ENCODE measurements at regions not wholly inside any gene's neighbourhood (a gene's known extent, or its start where the extent isn't known, plus 50 kb on each side); places are given as distances from the start of the nearest gene placed in this dataset.

GRCh38 chr4:3709061-3709845 lies 56.9 kb upstream of the ADRA2C start:
- Mint-ChIP-seq H3K9me3 (no peaks in the 10 kb centered on the region), H3K27me3 (ENCODE audit: low read depth) (peaks cover 9% of the 10 kb centered on the region)
- intact Hi-C loops (cut with micrococcal nuclease): no loop called here

DNA sequence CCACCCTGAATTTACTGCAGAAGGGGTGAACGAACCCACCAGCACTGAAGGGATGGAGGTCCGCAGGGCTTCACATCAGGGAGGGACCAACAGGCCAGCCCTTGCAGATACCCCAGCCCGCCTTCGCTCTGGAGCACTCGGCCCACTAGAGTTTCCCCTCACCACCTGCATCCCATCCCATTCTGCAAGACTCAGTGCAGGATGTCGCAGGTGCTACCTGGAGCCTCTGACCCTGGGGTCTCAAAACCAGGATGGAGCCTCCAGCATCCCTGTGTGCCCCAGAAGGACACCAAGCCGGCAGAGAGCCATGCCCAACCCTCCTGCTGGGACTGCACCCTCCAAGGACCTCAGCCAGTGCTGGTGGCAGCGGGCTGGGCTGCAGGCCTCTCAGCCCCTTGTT lies 57.6 kb upstream of the ADRA2C start:
- no peak for DNase-seq
- Mint-ChIP-seq H3K27ac (no peak overlapping the region), H3K4me3 (no peak overlapping the region)

More at GRCh38 chr4:3709061-3709845, 56.9 kb upstream of the ADRA2C start:
- CTCF ChIA-PET: no interaction called here
- H3K4me1 Mint-ChIP-seq (ENCODE audit: low read depth): no peaks in the 10 kb centered on the region
- H3K27ac Mint-ChIP-seq: no peak overlapping the region
- DNase-seq: no peak
- H3K36me3 Mint-ChIP-seq (ENCODE audit: low read depth): no peaks in the 10 kb centered on the region
- H3K4me3 Mint-ChIP-seq: no peak overlapping the region

DNA sequence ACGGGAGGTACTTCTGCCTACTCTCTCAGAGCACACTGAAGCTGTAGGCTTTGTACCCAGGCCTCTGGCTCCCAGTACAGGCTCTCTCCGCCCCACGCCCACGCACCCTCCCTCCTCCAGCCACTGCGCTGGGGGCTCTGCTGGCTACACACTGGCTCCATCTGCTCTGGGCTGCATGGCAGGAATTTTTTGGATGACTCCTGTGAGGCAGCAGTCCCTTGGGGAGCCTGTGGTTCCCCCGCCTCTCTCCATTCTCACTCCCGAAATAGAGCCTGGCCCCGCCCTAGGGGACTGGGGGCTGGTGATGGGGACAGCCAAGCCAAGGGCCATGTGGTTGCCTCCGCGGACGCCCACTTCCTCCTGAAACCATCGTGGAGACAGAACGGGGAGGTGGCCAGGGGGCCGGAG lies 58.1 kb upstream of the ADRA2C start:
- no peak for DNase-seq
- CTCF ChIA-PET: no interaction called here
- H3K9me3 Mint-ChIP-seq: no peaks in the 10 kb centered on the region
- H3K36me3 Mint-ChIP-seq (ENCODE audit: low read depth): no peaks in the 10 kb centered on the region
- H3K27ac Mint-ChIP-seq: no peak overlapping the region
- no peak overlapping the region for H3K4me3 Mint-ChIP-seq
- H3K4me1 Mint-ChIP-seq (ENCODE audit: low read depth): no peaks in the 10 kb centered on the region
- intact Hi-C loops (cut with micrococcal nuclease): no loop called here
- H3K27me3 Mint-ChIP-seq (ENCODE audit: low read depth): peaks cover 10% of the 10 kb centered on the region

More for the DNA sequence above, 57.6 kb upstream of the ADRA2C start:
- peaks cover 10% of the 10 kb centered on the region for H3K27me3 Mint-ChIP-seq (ENCODE audit: low read depth)
- H3K36me3 Mint-ChIP-seq (ENCODE audit: low read depth): no peaks in the 10 kb centered on the region
- intact Hi-C loops (cut with micrococcal nuclease): no loop called here
- CTCF ChIA-PET: no interaction called here
- no peaks in the 10 kb centered on the region for H3K4me1 Mint-ChIP-seq (ENCODE audit: low read depth)
- H3K9me3 Mint-ChIP-seq: no peaks in the 10 kb centered on the region

DNA sequence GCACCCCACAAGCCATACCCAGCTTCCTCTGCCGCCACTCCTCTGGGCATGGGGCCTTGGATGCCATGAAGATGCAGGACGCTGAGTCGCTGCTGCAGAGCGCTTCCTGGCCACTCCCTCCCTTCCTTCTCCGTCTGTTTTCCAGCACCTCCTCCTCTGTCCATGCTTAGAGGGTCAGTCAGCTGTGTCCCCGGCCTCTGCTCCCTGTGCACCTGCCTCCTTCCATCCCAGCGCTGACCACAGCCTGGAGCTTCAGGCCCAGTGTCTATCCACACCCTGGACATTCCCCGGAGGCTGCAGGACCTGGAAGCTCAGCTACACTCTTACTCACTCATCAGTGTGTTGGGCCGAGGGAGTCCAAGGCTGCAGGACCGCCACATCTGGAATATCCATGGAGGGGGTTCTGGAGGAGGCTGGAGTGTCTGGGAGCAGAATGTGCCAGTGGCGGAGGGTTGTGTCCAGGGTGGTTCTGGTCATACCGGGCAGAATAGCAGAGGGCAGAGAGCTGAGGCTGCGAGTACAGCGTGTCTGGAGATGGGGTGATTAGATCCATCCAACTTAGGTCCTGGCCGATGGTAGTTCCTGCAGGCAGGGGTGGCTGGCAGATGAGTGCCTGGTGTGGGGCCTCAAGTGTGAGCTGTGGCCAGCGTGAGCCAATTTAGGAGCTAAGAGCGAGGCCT lies 58.6 kb upstream of the ADRA2C start:
- Mint-ChIP-seq H3K27me3 (ENCODE audit: low read depth) (peaks cover 10% of the 10 kb centered on the region), H3K4me1 (ENCODE audit: low read depth) (no peaks in the 10 kb centered on the region), H3K4me3 (no peak overlapping the region), H3K9me3 (no peaks in the 10 kb centered on the region), H3K27ac (no peak overlapping the region), H3K36me3 (ENCODE audit: low read depth) (no peaks in the 10 kb centered on the region)
- DNase-seq: no peak
- intact Hi-C loops (cut with micrococcal nuclease): no loop called here
- CTCF ChIA-PET: no interaction called here

- H3K27ac Mint-ChIP-seq: no peak overlapping the region
Measured at GRCh38 chr4:3706565-3707422, 59.4 kb upstream of the ADRA2C start.

GRCh38 chr4:3706111-3706511 lies 60.1 kb upstream of the ADRA2C start:
- Mint-ChIP-seq H3K9me3 (no peaks in the 10 kb centered on the region), H3K27me3 (ENCODE audit: low read depth) (peaks cover 12% of the 10 kb centered on the region), H3K4me3 (no peak overlapping the region), H3K4me1 (ENCODE audit: low read depth) (no peaks in the 10 kb centered on the region), H3K36me3 (ENCODE audit: low read depth) (no peaks in the 10 kb centered on the region), H3K27ac (no peak overlapping the region)
- no peak for DNase-seq
- intact Hi-C loops (cut with micrococcal nuclease): no loop called here
- CTCF ChIA-PET: no interaction called here

More at GRCh38 chr4:3706565-3707422, 59.4 kb upstream of the ADRA2C start:
- Mint-ChIP-seq H3K36me3 (ENCODE audit: low read depth) (no peaks in the 10 kb centered on the region), H3K9me3 (no peaks in the 10 kb centered on the region), H3K4me3 (no peak overlapping the region), H3K4me1 (ENCODE audit: low read depth) (no peaks in the 10 kb centered on the region), H3K27me3 (ENCODE audit: low read depth) (peaks cover 12% of the 10 kb centered on the region)
- DNase-seq: no peak
- intact Hi-C loops (cut with micrococcal nuclease): no loop called here
- CTCF ChIA-PET: no interaction called here

DNA sequence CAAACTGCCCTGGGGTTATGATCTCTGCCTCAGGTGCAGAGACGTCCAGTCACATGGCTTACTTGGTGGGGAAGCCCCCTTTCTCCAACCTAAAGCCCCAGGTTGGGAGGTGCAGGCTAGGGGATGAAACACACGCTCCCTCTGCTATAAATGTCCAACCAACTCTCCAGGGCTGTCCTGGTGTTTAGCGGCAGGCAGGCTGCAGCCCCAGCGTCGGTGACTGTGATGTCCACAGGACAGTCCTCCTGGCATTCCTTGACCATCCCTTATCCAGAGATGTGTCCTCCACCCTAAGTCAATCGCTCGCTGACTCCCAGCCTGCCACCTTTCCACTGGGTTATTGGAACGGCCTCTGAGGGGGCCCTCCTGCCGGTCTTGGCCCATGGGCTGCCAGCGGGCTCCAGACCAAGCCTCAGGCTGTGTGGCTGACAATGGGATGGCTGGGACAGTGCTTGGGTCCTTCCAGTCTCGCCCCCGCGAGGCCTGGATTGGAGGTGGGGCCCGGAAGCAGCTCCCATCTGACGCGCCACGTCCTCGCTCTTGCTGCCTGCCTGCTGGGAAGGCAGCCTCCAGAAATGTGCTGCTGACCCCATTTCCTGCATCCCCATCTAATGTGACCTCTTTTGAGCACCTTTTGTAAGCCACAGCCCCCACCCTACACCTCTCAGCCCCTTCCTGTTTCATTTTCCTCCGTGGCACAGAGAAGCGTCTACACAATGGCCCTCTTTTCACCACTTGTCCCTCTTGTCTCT lies 60.8 kb upstream of the ADRA2C start:
- H3K27me3 Mint-ChIP-seq (ENCODE audit: low read depth): peaks cover 12% of the 10 kb centered on the region
- no peak for DNase-seq
- H3K27ac Mint-ChIP-seq: no peak overlapping the region
- no peaks in the 10 kb centered on the region for H3K4me1 Mint-ChIP-seq (ENCODE audit: low read depth)
- H3K9me3 Mint-ChIP-seq: no peaks in the 10 kb centered on the region
- H3K4me3 Mint-ChIP-seq: no peak overlapping the region
- intact Hi-C loops (cut with micrococcal nuclease): no loop called here
- H3K36me3 Mint-ChIP-seq (ENCODE audit: low read depth): no peaks in the 10 kb centered on the region
- CTCF ChIA-PET: no interaction called here

- Mint-ChIP-seq H3K4me3 (no peak overlapping the region), H3K9me3 (no peaks in the 10 kb centered on the region), H3K27me3 (ENCODE audit: low read depth) (peaks cover 12% of the 10 kb centered on the region), H3K36me3 (ENCODE audit: low read depth) (no peaks in the 10 kb centered on the region), H3K4me1 (ENCODE audit: low read depth) (no peaks in the 10 kb centered on the region), H3K27ac (no peak overlapping the region)
- no peak for DNase-seq
- intact Hi-C loops (cut with micrococcal nuclease): no loop called here
- CTCF ChIA-PET: no interaction called here
Measured at GRCh38 chr4:3704669-3705068, 61.5 kb upstream of the ADRA2C start.

DNA sequence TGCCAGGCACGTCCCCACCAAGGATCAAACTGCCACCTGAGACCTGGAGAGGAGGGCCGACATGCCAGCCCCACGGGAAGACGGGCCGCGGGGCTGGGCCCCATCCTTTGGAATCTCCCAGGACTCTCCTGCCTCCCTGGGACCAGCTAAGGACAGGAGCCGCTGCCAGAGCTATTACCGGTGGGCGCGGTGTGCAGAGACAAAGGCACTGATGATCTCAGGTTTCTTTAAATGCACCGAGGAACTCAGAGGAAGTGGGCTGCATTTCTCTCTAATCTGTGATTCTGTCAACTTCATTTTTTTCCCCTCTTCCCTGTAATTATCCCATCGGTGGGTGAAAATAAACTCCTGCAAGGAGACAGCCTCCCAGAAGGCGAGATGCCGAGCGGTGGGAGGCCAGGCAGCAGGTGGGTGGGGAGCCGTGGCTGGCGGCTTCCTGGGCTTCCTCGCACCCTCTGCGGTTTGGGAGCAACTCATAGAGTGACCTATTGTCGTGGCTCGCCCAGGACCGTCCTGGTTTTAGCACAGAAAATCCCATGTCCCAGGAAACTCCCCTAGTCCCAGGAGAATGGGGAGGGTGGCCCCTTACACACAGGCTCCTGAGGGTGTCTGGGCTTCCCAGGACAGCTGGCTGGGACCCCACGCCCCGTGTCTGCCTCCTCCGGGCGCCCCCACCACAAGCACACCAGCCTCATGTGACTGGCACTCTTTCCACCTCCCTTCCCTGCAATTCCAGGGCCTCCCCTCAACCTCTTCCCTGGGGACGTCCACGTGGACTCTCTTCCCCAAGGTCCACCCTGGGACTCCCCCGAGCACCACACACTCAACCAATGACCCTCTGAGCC lies 62.3 kb upstream of the ADRA2C start:
- H3K27ac Mint-ChIP-seq: no peak overlapping the region
- intact Hi-C loops (cut with micrococcal nuclease): no loop called here
- DNase-seq: no peak
- no peaks in the 10 kb centered on the region for H3K9me3 Mint-ChIP-seq
- peaks cover 16% of the 10 kb centered on the region for H3K27me3 Mint-ChIP-seq (ENCODE audit: low read depth)
- H3K4me3 Mint-ChIP-seq: no peak overlapping the region
- H3K36me3 Mint-ChIP-seq (ENCODE audit: low read depth): no peaks in the 10 kb centered on the region
- H3K4me1 Mint-ChIP-seq (ENCODE audit: low read depth): no peaks in the 10 kb centered on the region
- CTCF ChIA-PET: no interaction called here

DNA sequence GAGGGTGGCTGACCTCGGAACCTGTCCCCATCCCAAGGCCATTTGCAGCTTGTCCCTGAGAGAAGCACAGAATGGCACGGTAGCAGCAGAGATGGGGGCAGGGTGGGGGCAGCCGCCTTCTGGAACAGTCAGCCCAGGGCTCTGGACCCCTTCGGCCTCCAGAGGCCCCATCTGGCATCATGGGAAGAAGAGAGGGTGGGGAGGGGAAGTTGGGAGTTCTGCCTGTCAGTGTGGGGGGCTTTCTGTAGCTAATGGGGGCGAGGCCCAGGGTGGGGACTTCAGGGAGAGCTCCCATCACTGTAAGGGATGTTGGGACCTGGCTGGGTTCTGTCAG lies 62.9 kb upstream of the ADRA2C start:
- H3K27me3 Mint-ChIP-seq (ENCODE audit: low read depth): peaks cover 22% of the 10 kb centered on the region
- H3K9me3 Mint-ChIP-seq: no peaks in the 10 kb centered on the region
- intact Hi-C loops (cut with micrococcal nuclease): no loop called here
- H3K27ac Mint-ChIP-seq: no peak overlapping the region
- no peak for DNase-seq
- no peaks in the 10 kb centered on the region for H3K4me1 Mint-ChIP-seq (ENCODE audit: low read depth)
- H3K4me3 Mint-ChIP-seq: no peak overlapping the region
- H3K36me3 Mint-ChIP-seq (ENCODE audit: low read depth): no peaks in the 10 kb centered on the region
- CTCF ChIA-PET: no interaction called here

DNA sequence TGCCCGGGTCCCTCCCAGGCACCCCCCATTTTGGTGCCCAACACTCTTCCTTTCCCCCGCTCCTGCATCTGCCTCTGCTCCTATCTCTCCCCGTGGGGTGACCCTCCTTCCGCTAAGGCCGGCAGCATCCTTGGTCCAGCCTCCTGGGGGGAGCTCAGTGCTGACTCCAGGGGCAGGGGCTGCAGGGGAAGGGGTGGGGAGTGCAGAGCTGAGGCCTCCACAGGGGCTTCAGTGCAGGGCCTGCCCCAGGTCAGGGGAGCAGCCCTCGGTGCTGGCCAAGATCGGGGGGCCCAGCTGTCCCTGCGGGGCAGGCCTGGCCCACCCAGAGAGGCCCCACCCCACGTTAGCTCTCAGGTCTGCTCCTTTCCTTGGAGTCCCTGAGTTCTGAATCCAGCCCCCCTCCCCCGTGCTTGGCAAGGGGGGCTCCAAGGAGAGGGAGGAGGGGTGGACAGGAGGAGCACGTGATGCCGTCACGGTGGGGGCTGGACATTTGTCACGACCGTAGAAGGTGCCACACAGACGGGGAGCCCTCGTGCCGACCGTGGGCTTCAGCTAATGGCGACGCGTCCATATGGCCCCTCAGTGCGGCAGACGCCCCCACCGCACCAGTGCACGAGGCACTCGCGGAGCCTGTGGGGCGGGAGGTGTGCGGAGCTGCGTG lies 63.5 kb upstream of the ADRA2C start:
- DNase-seq: no peak
- Mint-ChIP-seq H3K9me3 (no peaks in the 10 kb centered on the region), H3K36me3 (ENCODE audit: low read depth) (no peaks in the 10 kb centered on the region), H3K27ac (no peak overlapping the region), H3K4me1 (ENCODE audit: low read depth) (no peaks in the 10 kb centered on the region), H3K4me3 (no peak overlapping the region), H3K27me3 (ENCODE audit: low read depth) (peaks cover 22% of the 10 kb centered on the region)
- CTCF ChIA-PET: no interaction called here
- intact Hi-C loops (cut with micrococcal nuclease): no loop called here

All from activated naive CD4-positive, alpha-beta T cell treated with anti-CD3 and anti-CD28 coated beads for 36 hours (primary cell).